Fibroblast of lung (primary cell): ENCODE measurements at regions not wholly inside any gene's neighbourhood (a gene's known extent, or its start where the extent isn't known, plus 50 kb on each side); places are given as distances from the start of the nearest gene placed in this dataset.
"Not testable (repeated sequence)": the region's sequence is repeated elsewhere in the genome, so short reads cannot be mapped to it uniquely, and the experiment has no call there.

Experiments used
- DNase-seq, 2 donors: peaks; one replicate each; pipeline versions ENCODE4 v3.0.0 to v3.0.0-alpha.2; 2010; ENCODE audit warnings: low read depth in 2 of 2
- H2AFZ ChIP-seq: 2 replicates; pipeline ENCODE4 v1.5.1; 2012; ENCODE audit warnings: low read length, control low read depth, inconsistent platforms
- H3K27ac ChIP-seq: 2 replicates; pipeline ENCODE4 v1.5.1; 2011; ENCODE audit warnings: low read length, control low read depth; ENCODE audit not compliant: insufficient read depth
- H3K27me3 ChIP-seq: 2 replicates; pipeline ENCODE4 v1.5.1; 2011; ENCODE audit warnings: mild to moderate bottlenecking, low read length; ENCODE audit not compliant: control insufficient read depth, insufficient read depth
- H3K36me3 ChIP-seq: 2 replicates; pipeline ENCODE4 v1.5.1; 2011; ENCODE audit warnings: low read length; ENCODE audit not compliant: control insufficient read depth, insufficient read depth
- H3K4me1 ChIP-seq: 2 replicates; pipeline ENCODE4 v1.5.1; 2011; ENCODE audit warnings: low read length; ENCODE audit not compliant: control insufficient read depth, insufficient read depth; ENCODE audit errors: extremely low read depth
- H3K4me2 ChIP-seq: 2 replicates; pipeline ENCODE4 v1.5.1; 2011; ENCODE audit warnings: low read length, control low read depth; ENCODE audit not compliant: insufficient read depth; ENCODE audit errors: extremely low read depth
- H3K4me3 ChIP-seq, 4 experiments: fragments of 200-600 bp in 1 of 4; sonication (generic) in 1 of 4; replicated peaks in 1 of 4; 2 replicates each; pipeline ENCODE4 v1.5.1; 2011 to 2016; ENCODE audit warnings: low read length in 4 of 4, low read depth in 3 of 4, mild to moderate bottlenecking in 3 of 4, control low read depth in 2 of 4, inconsistent platforms in 1 of 4, mixed read lengths in 1 of 4; ENCODE audit not compliant: insufficient read depth in 1 of 4; ENCODE audit errors: control extremely low read depth in 1 of 4
- H3K79me2 ChIP-seq: 2 replicates; pipeline ENCODE4 v1.5.1; 2012; ENCODE audit warnings: mild to moderate bottlenecking, low read length, inconsistent platforms; ENCODE audit not compliant: control insufficient read depth, insufficient read depth
- H3K9ac ChIP-seq: 2 replicates; pipeline ENCODE4 v1.5.1; 2011; ENCODE audit warnings: mild to moderate bottlenecking, low read length, control low read depth; ENCODE audit not compliant: insufficient read depth
- H3K9me3 ChIP-seq: 2 replicates; pipeline ENCODE4 v1.5.1; 2012; ENCODE audit warnings: low read depth, low read length; ENCODE audit not compliant: control insufficient read depth, insufficient read depth
- H4K20me1 ChIP-seq: 2 replicates; pipeline ENCODE4 v1.5.1; 2011; ENCODE audit warnings: low read length; ENCODE audit not compliant: control insufficient read depth, insufficient read depth; ENCODE audit errors: extremely low read depth
- CTCF ChIP-seq, 2 donors: IDR thresholded peaks in 1 of 2; conservative IDR thresholded peaks in 1 of 2; 1 replicate in 1 of 2; 2 replicates in 1 of 2; pipeline ENCODE4 v1.5.1; 2011 to 2012; ENCODE audit warnings: low read length in 2 of 2, control low read depth in 1 of 2, inconsistent platforms in 1 of 2, low read depth in 1 of 2, mild to moderate bottlenecking in 1 of 2
- EZH2 ChIP-seq: IDR thresholded peaks from 2 replicates; pipeline ENCODE4 v1.5.1; 2012; ENCODE audit warnings: low read length, control low read depth, mild to moderate bottlenecking; ENCODE audit errors: missing control alignments

- Histone ChIP-seq H3K4me2 (no peak overlapping the region), H3K4me1 (no peaks in the 10 kb centered on the region), H3K27me3 (peaks cover 7% of the 10 kb centered on the region), H2AFZ (no peak overlapping the region), H3K27ac (no peak overlapping the region), H3K79me2 (no peaks in the 10 kb centered on the region), H3K4me3 (no peak overlapping the region), H3K36me3 (no peaks in the 10 kb centered on the region), H3K9ac (no peak overlapping the region), H4K20me1 (no peaks in the 10 kb centered on the region), H3K9me3 (no peaks in the 10 kb centered on the region)
- TF ChIP-seq EZH2 (no peak), CTCF (conservative IDR thresholded peaks at IDR 0.05 in 1 of 2, IDR thresholded peaks at IDR 0.05 in 1 of 2; ENCODE audit: low read depth in 1 of 2, low read length in 2 of 2) (no peak)
- DNase-seq: no peak
Observed at GRCh38 chr14:22282417-22282816, 306.6 kb downstream of the DAD1 start.

DNA sequence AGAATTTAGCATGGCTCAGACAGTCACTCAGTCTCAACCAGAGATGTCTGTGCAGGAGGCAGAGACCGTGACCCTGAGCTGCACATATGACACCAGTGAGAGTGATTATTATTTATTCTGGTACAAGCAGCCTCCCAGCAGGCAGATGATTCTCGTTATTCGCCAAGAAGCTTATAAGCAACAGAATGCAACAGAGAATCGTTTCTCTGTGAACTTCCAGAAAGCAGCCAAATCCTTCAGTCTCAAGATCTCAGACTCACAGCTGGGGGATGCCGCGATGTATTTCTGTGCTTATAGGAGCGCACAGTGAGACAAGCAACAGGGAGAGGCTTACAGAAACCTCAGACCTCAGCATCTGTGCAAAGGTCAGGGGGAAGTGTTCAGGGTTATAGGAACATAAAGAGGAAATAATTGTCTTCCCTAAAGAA lies 307.6 kb downstream of the DAD1 start:
- H3K27ac ChIP-seq, H3K4me1 ChIP-seq, DNase-seq, H3K27me3 ChIP-seq, H3K9me3 ChIP-seq, H3K9ac ChIP-seq, H2AFZ ChIP-seq, H3K4me3 ChIP-seq, H3K4me2 ChIP-seq, H4K20me1 ChIP-seq, H3K79me2 ChIP-seq, H3K36me3 ChIP-seq: not testable (repeated sequence)

DNA sequence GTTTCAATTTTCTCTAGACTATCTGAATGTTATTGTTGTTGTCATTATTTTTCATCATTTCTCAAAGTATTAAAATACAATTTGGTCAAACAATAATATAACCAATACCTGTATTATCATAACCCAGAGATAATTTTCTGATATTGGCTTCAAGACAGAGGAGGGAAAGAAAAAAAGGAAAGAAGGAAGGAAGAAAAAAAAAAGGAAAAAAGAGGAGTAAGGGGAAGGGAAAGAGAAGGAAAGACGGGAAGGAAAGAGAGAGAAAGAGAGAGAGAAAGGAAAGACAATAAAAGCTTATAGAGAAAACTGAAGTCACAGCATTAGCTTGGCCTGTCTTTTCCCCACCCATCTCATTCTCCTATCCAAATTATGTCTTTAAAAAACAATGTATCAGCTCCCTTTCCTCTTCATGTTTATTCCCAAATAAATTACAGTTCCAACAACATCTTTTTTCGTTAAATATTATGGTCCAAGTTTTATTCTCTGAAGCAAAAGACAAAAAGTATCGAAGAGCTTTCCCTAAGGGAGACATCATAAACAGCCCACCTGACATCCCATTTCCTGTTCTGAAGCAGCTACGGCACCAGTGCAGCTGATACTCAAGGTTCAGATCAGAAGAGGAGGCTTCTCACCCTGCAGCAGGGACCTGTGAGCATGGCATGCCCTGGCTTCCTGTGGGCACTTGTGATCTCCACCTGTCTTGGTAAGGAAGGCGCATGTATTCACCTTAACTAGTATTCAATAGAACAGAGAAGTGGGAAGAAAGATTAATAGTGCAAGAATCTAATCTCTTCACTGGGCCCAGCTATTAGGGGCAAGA lies 308.3 kb downstream of the DAD1 start:
- DNase-seq: no peak
- Histone ChIP-seq H3K9ac (no peak overlapping the region), H3K4me3 (no peak overlapping the region), H3K4me1 (no peaks in the 10 kb centered on the region), H3K36me3 (no peaks in the 10 kb centered on the region), H2AFZ (no peak overlapping the region), H3K4me2 (no peak overlapping the region), H3K27ac (no peak overlapping the region), H3K79me2 (no peaks in the 10 kb centered on the region), H3K27me3 (peaks cover 7% of the 10 kb centered on the region), H3K9me3 (no peaks in the 10 kb centered on the region), H4K20me1 (no peaks in the 10 kb centered on the region)
- TF ChIP-seq EZH2: no peak
